H1 (cell line): ENCODE measurements at regions not wholly inside any gene's neighbourhood (a gene's known extent, or its start where the extent isn't known, plus 50 kb on each side); places are given as distances from the start of the nearest gene placed in this dataset.
"Not testable (repeated sequence)": the region's sequence is repeated elsewhere in the genome, so short reads cannot be mapped to it uniquely, and the experiment has no call there.

ENCODE experiments used
- CTCF ChIA-PET: fragments of 300-600 bp; sonication (Branson Sonifier 250); formaldehyde crosslinking; loops from one replicate; lab custom pipeline; 2021; ENCODE audit not compliant: partially characterized antibody; lab: Charles Lee
- POLR2A ChIA-PET: fragments of 300-600 bp; sonication (Branson Sonifier 250); formaldehyde crosslinking; loops from one replicate; lab custom pipeline; 2021; ENCODE audit warnings: inconsistent platforms; ENCODE audit not compliant: partially characterized antibody; lab: Charles Lee
- DNase-seq, 2 experiments: peaks; one replicate each; pipeline versions ENCODE4 v3.0.0 to v3.0.0-alpha.2; 2010 to 2022; ENCODE audit warnings: low spot score in 2 of 2, low read depth in 1 of 2, mixed read lengths in 1 of 2
- FAIRE-seq: peaks from 2 replicates; lab custom pipeline; 2011; peaks lifted over from hg19 to GRCh38; lab: Jason Lieb, UNC
- H2AFZ ChIP-seq: 2 replicates; pipeline ENCODE4 v1.8.1; 2012; ENCODE audit warnings: low read length, inconsistent platforms
- H2AK5ac ChIP-seq: 2 replicates; pipeline ENCODE4 v1.6.1; 2013; ENCODE audit warnings: low read depth, low read length
- H2BK120ac ChIP-seq: replicated peaks from 2 replicates; pipeline ENCODE3; 2013; ENCODE audit warnings: low read depth, low read length, inconsistent platforms
- H2BK12ac ChIP-seq: 2 replicates; pipeline ENCODE4 v1.6.1; 2013; ENCODE audit warnings: low read depth, low read length
- H2BK15ac ChIP-seq: 2 replicates; pipeline ENCODE4 v1.6.1; 2013; ENCODE audit warnings: low read length
- H2BK20ac ChIP-seq: 2 replicates; pipeline ENCODE4 v1.6.1; 2013; ENCODE audit warnings: low read length
- H2BK5ac ChIP-seq: 2 replicates; pipeline ENCODE4 v1.6.1; 2013; ENCODE audit warnings: low read depth, low read length
- H3K14ac ChIP-seq: 2 replicates; pipeline ENCODE4 v1.6.1; 2013; ENCODE audit warnings: inconsistent platforms; ENCODE audit not compliant: insufficient read length
- H3K18ac ChIP-seq: 2 replicates; pipeline ENCODE4 v1.6.1; 2013; ENCODE audit warnings: low read length; ENCODE audit errors: extremely low read depth
- H3K23ac ChIP-seq: 2 replicates; pipeline ENCODE4 v1.6.1; 2013; ENCODE audit warnings: inconsistent platforms; ENCODE audit not compliant: insufficient read length
- H3K23me2 ChIP-seq: 2 replicates; pipeline ENCODE4 v1.6.1; 2013; ENCODE audit warnings: low read depth, low read length
- H3K27ac ChIP-seq: 2 replicates; pipeline ENCODE4 v1.6.1; 2011; ENCODE audit warnings: low read depth, low read length, inconsistent platforms
- H3K27me3 ChIP-seq, 4 experiments: replicated peaks in 1 of 4; 1 replicate in 1 of 4; 2 replicates in 3 of 4; pipeline versions ENCODE4 v1.6.1 to v1.8.1; 2011 to 2013; ENCODE audit warnings: low read length in 3 of 4, mild to moderate bottlenecking in 3 of 4, inconsistent platforms in 2 of 4, mixed read lengths in 2 of 4, moderate library complexity in 1 of 4; ENCODE audit not compliant: control insufficient read depth in 3 of 4, insufficient read depth in 3 of 4; ENCODE audit errors: extremely low read depth in 1 of 4
- H3K36me3 ChIP-seq, 4 experiments: 2 replicates each; pipeline versions ENCODE4 v1.6.1 to v1.8.1; 2011 to 2013; ENCODE audit warnings: mild to moderate bottlenecking in 4 of 4, low read length in 3 of 4, moderate library complexity in 2 of 4, control low read depth in 1 of 4, inconsistent platforms in 1 of 4; ENCODE audit not compliant: insufficient read depth in 4 of 4, control insufficient read depth in 2 of 4
- H3K4ac ChIP-seq: replicated peaks from 2 replicates; pipeline ENCODE3; 2013; ENCODE audit warnings: low read length, low read depth, mixed read lengths, inconsistent platforms; ENCODE audit not compliant: insufficient read length
- H3K4me1 ChIP-seq, 4 experiments: replicated peaks in 1 of 4; 1 replicate in 1 of 4; 2 replicates in 3 of 4; pipeline versions ENCODE4 v1.6.1 to v1.8.1; 2011 to 2013; ENCODE audit warnings: low read length in 3 of 4, inconsistent platforms in 2 of 4, mixed read lengths in 1 of 4; ENCODE audit not compliant: insufficient read depth in 4 of 4, control insufficient read depth in 3 of 4
- H3K4me2 ChIP-seq, 2 experiments: 2 replicates each; pipeline versions ENCODE4 v1.6.1 to v1.8.1; 2011 to 2013; ENCODE audit warnings: low read depth in 2 of 2, low read length in 2 of 2, control low read depth in 1 of 2, inconsistent platforms in 1 of 2, mild to moderate bottlenecking in 1 of 2; ENCODE audit not compliant: insufficient read depth in 1 of 2
- H3K4me3 ChIP-seq, 4 experiments: fragments of 200-600, 300-600 bp in 1 of 4; sonication (generic), shearing (Covaris generic), sonication (Bioruptor Twin) in 1 of 4; 2 replicates each; pipeline versions ENCODE4 v1.5.1 to v1.8.1; 2011 to 2016; ENCODE audit warnings: low read length in 4 of 4, low read depth in 3 of 4, control low read depth in 2 of 4, inconsistent platforms in 2 of 4, mild to moderate bottlenecking in 2 of 4, mixed read lengths in 1 of 4, moderate library complexity in 1 of 4; ENCODE audit not compliant: insufficient read depth in 2 of 4; ENCODE audit errors: extremely low read depth in 1 of 4
- H3K56ac ChIP-seq: replicated peaks from 2 replicates; pipeline ENCODE3; 2013; ENCODE audit warnings: low read depth, mild to moderate bottlenecking, mixed read lengths, low read length, inconsistent platforms; ENCODE audit not compliant: insufficient read length
- H3K79me1 ChIP-seq: 2 replicates; pipeline ENCODE4 v1.6.1; 2013; ENCODE audit warnings: low read depth, low read length, control low read depth
- H3K79me2 ChIP-seq, 2 experiments: 2 replicates each; pipeline versions ENCODE4 v1.6.1 to v1.8.1; 2012 to 2013; ENCODE audit warnings: low read length in 2 of 2, mild to moderate bottlenecking in 2 of 2, inconsistent platforms in 1 of 2; ENCODE audit not compliant: insufficient read depth in 2 of 2, control insufficient read depth in 1 of 2
- H3K9ac ChIP-seq, 4 experiments: replicated peaks in 1 of 4; 1 replicate in 1 of 4; 2 replicates in 3 of 4; pipeline versions ENCODE4 v1.6.1 to v1.8.1; 2011 to 2013; ENCODE audit warnings: low read depth in 3 of 4, low read length in 3 of 4, control low read depth in 2 of 4, mild to moderate bottlenecking in 2 of 4, moderate library complexity in 2 of 4, inconsistent platforms in 1 of 4; ENCODE audit errors: extremely low read depth in 1 of 4
- H3K9me3 ChIP-seq, 2 experiments: 2 replicates each; pipeline versions ENCODE4 v1.6.1 to v1.8.1; 2012 to 2013; ENCODE audit warnings: mild to moderate bottlenecking in 2 of 2, moderate library complexity in 2 of 2, control low read depth in 1 of 2, inconsistent platforms in 1 of 2, low read depth in 1 of 2, low read length in 1 of 2, mixed read lengths in 1 of 2; ENCODE audit not compliant: insufficient read depth in 2 of 2
- H4K20me1 ChIP-seq, 2 experiments: replicated peaks in 1 of 2; 2 replicates each; pipeline versions ENCODE3 to v1.8.1; 2011 to 2013; ENCODE audit warnings: inconsistent platforms in 2 of 2, low read length in 2 of 2, mild to moderate bottlenecking in 1 of 2; ENCODE audit not compliant: insufficient read depth in 2 of 2, control insufficient read depth in 1 of 2
- H4K5ac ChIP-seq: 2 replicates; pipeline ENCODE4 v1.6.1; 2013; ENCODE audit warnings: low read length, low read depth, mixed read lengths, inconsistent platforms; ENCODE audit not compliant: insufficient read length
- H4K8ac ChIP-seq: 2 replicates; pipeline ENCODE4 v1.8.0; 2013; ENCODE audit warnings: mild to moderate bottlenecking, moderate library complexity, low read length, inconsistent platforms; ENCODE audit not compliant: insufficient read depth; ENCODE audit errors: extremely low read depth
- H4K91ac ChIP-seq: replicated peaks from 2 replicates; pipeline ENCODE3; 2013; ENCODE audit warnings: low read length, mixed read lengths, inconsistent platforms; ENCODE audit not compliant: insufficient read length

DNA sequence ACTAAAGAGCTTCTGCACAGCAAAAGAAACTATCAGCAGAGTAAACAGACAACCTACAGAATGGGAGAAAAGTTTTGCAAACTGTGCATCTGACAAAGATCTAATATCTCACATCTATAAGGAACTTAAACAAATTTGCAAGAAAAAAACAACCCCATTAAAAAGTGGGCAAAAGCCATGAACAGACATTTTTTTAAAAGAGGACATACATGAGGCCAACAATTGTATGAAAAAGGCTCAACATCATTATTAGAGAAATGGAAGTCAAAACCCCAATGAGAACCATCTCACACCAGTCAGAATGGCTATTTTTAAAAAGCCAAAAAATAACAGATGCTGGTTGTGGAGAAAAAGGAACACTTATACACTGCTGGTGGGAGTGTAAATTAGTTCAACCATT, 483.8 kb downstream of the ADCYAP1 start:
- H3K36me3 ChIP-seq, FAIRE-seq, H4K8ac ChIP-seq, H3K14ac ChIP-seq, H3K23me2 ChIP-seq, H4K20me1 ChIP-seq, H3K18ac ChIP-seq, H2BK15ac ChIP-seq, H3K4ac ChIP-seq, POLR2A ChIA-PET, H2BK120ac ChIP-seq, H3K9me3 ChIP-seq, H3K79me2 ChIP-seq, H3K27ac ChIP-seq, H2BK5ac ChIP-seq, H3K4me1 ChIP-seq, H2BK12ac ChIP-seq, H3K79me1 ChIP-seq, H3K27me3 ChIP-seq, H3K4me3 ChIP-seq, DNase-seq, H2AFZ ChIP-seq, H2BK20ac ChIP-seq, H3K4me2 ChIP-seq, H3K9ac ChIP-seq, H3K23ac ChIP-seq, H4K91ac ChIP-seq, H4K5ac ChIP-seq, H3K56ac ChIP-seq, H2AK5ac ChIP-seq: not testable (repeated sequence)
- CTCF ChIA-PET, result interaction anchor here (0.7 kb wide), 1 partner anchor 52 kb away, joined by 3 read pairs; no protein-coding TSS in a partner anchor
